DOHH2 (cell line): ENCODE measurements at regions not wholly inside any gene's neighbourhood (a gene's known extent, or its start where the extent isn't known, plus 50 kb on each side); places are given as distances from the start of the nearest gene placed in this dataset.

Experiments used
- CTCF ChIP-seq: fragments of 200-600 bp; sonication (generic); IDR thresholded peaks from one replicate; pipeline ENCODE4 v1.5.1; 2014; ENCODE audit warnings: antibody characterized with exemption, mild to moderate bottlenecking, low read depth, low read length; ENCODE audit not compliant: poor library complexity, severe bottlenecking
- EZH2phosphoT487 ChIP-seq: fragments of 200-600 bp; sonication (generic); IDR thresholded peaks from 2 replicates; pipeline ENCODE4 v1.6.1; 2017; ENCODE audit warnings: borderline replicate concordance, mild to moderate bottlenecking, antibody characterized with exemption, low read length, moderate library complexity, mixed read lengths

GRCh38 chr12:28068467-28068866 is 95.9 kb upstream of the PTHLH start:
- TF ChIP-seq CTCF (no peak), EZH2phosphoT487 (no peak)
